CD14-positive monocyte (primary cell): ENCODE measurements at regions not wholly inside any gene's neighbourhood (a gene's known extent, or its start where the extent isn't known, plus 50 kb on each side); places are given as distances from the start of the nearest gene placed in this dataset.

Source experiments
- DNase-seq, 3 donors: peaks; one replicate each; pipeline ENCODE4 v3.0.0-alpha.2; 2011 to 2022
- H2AFZ ChIP-seq: 2 replicates; pipeline ENCODE4 v1.6.0; 2012; ENCODE audit warnings: mild to moderate bottlenecking, low read depth, low read length, inconsistent platforms; ENCODE audit not compliant: insufficient read depth, poor library complexity, severe bottlenecking
- H3K27ac ChIP-seq, 2 donors: 1 replicate in 1 of 2; 2 replicates in 1 of 2; pipeline ENCODE4 v1.5.1; 2012 to 2013; ENCODE audit warnings: low read length in 2 of 2, control low read depth in 1 of 2, inconsistent platforms in 1 of 2, low read depth in 1 of 2, mild to moderate bottlenecking in 1 of 2
- H3K27me3 ChIP-seq, 2 donors: one replicate each; pipeline versions ENCODE4 v1.6.0 to v1.6.1; 2011 to 2013; ENCODE audit warnings: low read length in 2 of 2; ENCODE audit not compliant: control insufficient read depth in 2 of 2, insufficient read depth in 2 of 2
- H3K36me3 ChIP-seq, 2 donors: replicated peaks in 1 of 2; 1 replicate in 1 of 2; 2 replicates in 1 of 2; pipeline versions ENCODE4 v1.5.1 to v1.6.1; 2012 to 2013; ENCODE audit warnings: low read length in 2 of 2, control low read depth in 1 of 2, inconsistent platforms in 1 of 2, mild to moderate bottlenecking in 1 of 2; ENCODE audit not compliant: insufficient read depth in 2 of 2, control insufficient read depth in 1 of 2
- H3K4me1 ChIP-seq, 2 donors: 1 replicate in 1 of 2; 2 replicates in 1 of 2; pipeline versions ENCODE4 v1.5.1 to v1.6.1; 2012 to 2013; ENCODE audit warnings: low read length in 2 of 2, control low read depth in 1 of 2, inconsistent platforms in 1 of 2, mild to moderate bottlenecking in 1 of 2, moderate library complexity in 1 of 2; ENCODE audit not compliant: insufficient read depth in 2 of 2, control insufficient read depth in 1 of 2
- H3K4me2 ChIP-seq: replicated peaks from 2 replicates; pipeline ENCODE3; 2012; ENCODE audit warnings: low read length, moderate library complexity, mild to moderate bottlenecking; ENCODE audit not compliant: poor library complexity, severe bottlenecking; ENCODE audit errors: extremely low read depth
- H3K4me3 ChIP-seq, 3 experiments: fragments of 200-600 bp in 1 of 3; sonication (generic) in 1 of 3; replicated peaks in 1 of 3; 1 replicate in 2 of 3; 2 replicates in 1 of 3; pipeline ENCODE4 v1.5.1; 2011 to 2013; ENCODE audit warnings: low read length in 3 of 3, mild to moderate bottlenecking in 3 of 3, control low read depth in 2 of 3, low read depth in 2 of 3, inconsistent platforms in 1 of 3, moderate library complexity in 1 of 3
- H3K79me2 ChIP-seq: 2 replicates; pipeline ENCODE4 v1.6.0; 2012; ENCODE audit warnings: mild to moderate bottlenecking, control low read depth, inconsistent platforms, low read length, moderate library complexity; ENCODE audit not compliant: insufficient read depth
- H3K9ac ChIP-seq: 2 replicates; pipeline ENCODE4 v1.6.0; 2017; ENCODE audit warnings: low read length, mild to moderate bottlenecking; ENCODE audit not compliant: insufficient read depth, poor library complexity, severe bottlenecking
- H3K9me3 ChIP-seq, 2 donors: replicated peaks in 1 of 2; 1 replicate in 1 of 2; 2 replicates in 1 of 2; pipeline versions ENCODE4 v1.5.1 to v1.6.1; 2012 to 2013; ENCODE audit warnings: low read length in 2 of 2, control low read depth in 1 of 2; ENCODE audit not compliant: control insufficient read depth in 1 of 2, insufficient read depth in 1 of 2
- H4K20me1 ChIP-seq: 2 replicates; pipeline ENCODE4 v1.6.0; 2012; ENCODE audit warnings: mild to moderate bottlenecking, low read length, control low read depth, moderate library complexity; ENCODE audit not compliant: insufficient read depth
- H3K27ac Mint-ChIP-seq, 7 donors: one replicate each; pipeline ENCODE4 v1.8.0; 2020; ENCODE audit warnings: mild to moderate bottlenecking in 7 of 7, mixed read lengths in 7 of 7, moderate library complexity in 6 of 7, inconsistent platforms in 2 of 7
- H3K27me3 Mint-ChIP-seq, 3 donors: one replicate each; pipeline ENCODE4 v1.8.0; 2021 to 2022; ENCODE audit warnings: low read depth in 3 of 3, mild to moderate bottlenecking in 3 of 3, mixed read lengths in 3 of 3, moderate library complexity in 3 of 3, inconsistent platforms in 1 of 3
- H3K36me3 Mint-ChIP-seq, 2 donors: one replicate each; pipeline ENCODE4 v1.8.0; 2020; ENCODE audit warnings: mixed read lengths in 2 of 2, inconsistent platforms in 1 of 2, mild to moderate bottlenecking in 1 of 2
- H3K4me1 Mint-ChIP-seq: one replicate; pipeline ENCODE4 v1.8.0; 2020; ENCODE audit warnings: mild to moderate bottlenecking, mixed read lengths
- H3K4me3 Mint-ChIP-seq, 2 donors: one replicate each; pipeline ENCODE4 v1.8.0; 2020; ENCODE audit warnings: mild to moderate bottlenecking in 2 of 2, mixed read lengths in 2 of 2, moderate library complexity in 1 of 2
- H3K9me3 Mint-ChIP-seq, 7 donors: one replicate each; pipeline ENCODE4 v1.8.0; 2020 to 2022; ENCODE audit warnings: mixed read lengths in 7 of 7, mild to moderate bottlenecking in 6 of 7, moderate library complexity in 6 of 7, inconsistent platforms in 2 of 7
- CTCF ChIP-seq: fragments of 200-600 bp; IDR thresholded peaks from one replicate; pipeline ENCODE4 v1.8.0; 2022; ENCODE audit warnings: antibody characterized with exemption, mild to moderate bottlenecking
- WGBS: methylation state at CpG from one replicate; pipeline ENCODE4 v1.1.5; 2013; ENCODE audit warnings: missing lambda C conversion rate; ENCODE audit not compliant: insufficient coverage; 5-methylcytosine and 5-hydroxymethylcytosine counted together
- intact Hi-C, 2 donors: fragments of 100-400 bp; cut with micrococcal nuclease; formaldehyde crosslinking; loops; one replicate each; pipeline versions ENCODE4 v1.15.0 to v1.15.1; 2023

- 94% methylated on average over 14 of the region's 14 CpGs for WGBS
- H3K27me3 Mint-ChIP-seq: no peaks in the 10 kb centered on the region
- H3K4me1 Mint-ChIP-seq: no peaks in the 10 kb centered on the region
Measured at GRCh38 chr1:163692266-163692665, 370.5 kb downstream of the NUF2 start.

DNA sequence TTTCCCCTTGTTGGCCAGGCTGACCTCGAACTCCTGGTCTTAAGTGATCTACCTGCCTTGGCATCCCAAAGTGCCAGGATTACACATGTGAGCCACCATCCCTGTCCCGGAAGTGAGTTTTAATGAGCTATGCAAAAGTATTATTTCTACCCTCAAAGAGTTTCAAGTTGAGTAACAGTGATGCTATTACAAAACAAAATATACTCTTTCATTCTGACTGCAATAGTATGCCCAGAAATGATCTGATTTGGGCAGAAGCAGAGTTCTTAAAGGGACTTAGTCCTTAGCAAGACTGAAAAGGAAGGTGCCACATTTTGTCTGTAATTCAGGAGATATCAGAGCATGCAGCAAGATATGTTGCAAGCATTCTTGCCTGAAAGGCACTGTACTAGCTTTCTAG, 375.4 kb downstream of the NUF2 start:
- DNase-seq: no peak
- TF ChIP-seq CTCF: no peak
- Mint-ChIP-seq H3K4me3 (no peak overlapping the region), H3K36me3 (no peaks in the 10 kb centered on the region), H3K4me1 (no peaks in the 10 kb centered on the region), H3K27me3 (no peaks in the 10 kb centered on the region), H3K9me3 (peaks cover 0 to 4% (median 0%) of the 10 kb centered on the region in 7 donors), H3K27ac (no peak overlapping the region)
- Histone ChIP-seq H3K36me3 (no peaks in the 10 kb centered on the region), H4K20me1 (no peaks in the 10 kb centered on the region), H3K9ac (no peak overlapping the region), H3K9me3 (peaks cover 5 to 7% of the 10 kb centered on the region in 2 donors), H3K27me3 (no peaks in the 10 kb centered on the region), H3K4me3 (no peak overlapping the region), H3K27ac (no peak overlapping the region), H3K4me2 (no peak overlapping the region), H2AFZ (no peak overlapping the region), H3K79me2 (no peaks in the 10 kb centered on the region), H3K4me1 (no peaks in the 10 kb centered on the region)
- WGBS: no CpG with 5 or more reads among the region's 2 CpGs
- intact Hi-C loops: no loop called here

More at GRCh38 chr1:163692266-163692665, 370.5 kb downstream of the NUF2 start:
- H3K4me3 Mint-ChIP-seq: no peak overlapping the region
- H3K27ac Mint-ChIP-seq: no peak overlapping the region
- no peaks in the 10 kb centered on the region for H3K27me3 ChIP-seq
- H3K9me3 Mint-ChIP-seq: peaks cover 0 to 8% (median 2%) of the 10 kb centered on the region in 7 donors
- H4K20me1 ChIP-seq: no peaks in the 10 kb centered on the region
- no peak overlapping the region for H3K27ac ChIP-seq
- DNase-seq: no peak
- no peaks in the 10 kb centered on the region for H3K4me1 ChIP-seq
- H3K4me3 ChIP-seq: no peak overlapping the region
- no peaks in the 10 kb centered on the region for H3K79me2 ChIP-seq
- no peak overlapping the region for H3K4me2 ChIP-seq
- H3K36me3 Mint-ChIP-seq: no peaks in the 10 kb centered on the region
- intact Hi-C loops: no loop called here
- H3K9me3 ChIP-seq: peaks cover 5 to 11% of the 10 kb centered on the region in 2 donors
- H2AFZ ChIP-seq: no peak overlapping the region
- H3K9ac ChIP-seq: no peak overlapping the region
- no peak for TF ChIP-seq CTCF
- no peaks in the 10 kb centered on the region for H3K36me3 ChIP-seq
